ENCODE measurements at regions not wholly inside any gene's neighbourhood (a gene's known extent, or its start where the extent isn't known, plus 50 kb on each side); places are given as distances from the start of the nearest gene placed in this dataset.

DNA sequence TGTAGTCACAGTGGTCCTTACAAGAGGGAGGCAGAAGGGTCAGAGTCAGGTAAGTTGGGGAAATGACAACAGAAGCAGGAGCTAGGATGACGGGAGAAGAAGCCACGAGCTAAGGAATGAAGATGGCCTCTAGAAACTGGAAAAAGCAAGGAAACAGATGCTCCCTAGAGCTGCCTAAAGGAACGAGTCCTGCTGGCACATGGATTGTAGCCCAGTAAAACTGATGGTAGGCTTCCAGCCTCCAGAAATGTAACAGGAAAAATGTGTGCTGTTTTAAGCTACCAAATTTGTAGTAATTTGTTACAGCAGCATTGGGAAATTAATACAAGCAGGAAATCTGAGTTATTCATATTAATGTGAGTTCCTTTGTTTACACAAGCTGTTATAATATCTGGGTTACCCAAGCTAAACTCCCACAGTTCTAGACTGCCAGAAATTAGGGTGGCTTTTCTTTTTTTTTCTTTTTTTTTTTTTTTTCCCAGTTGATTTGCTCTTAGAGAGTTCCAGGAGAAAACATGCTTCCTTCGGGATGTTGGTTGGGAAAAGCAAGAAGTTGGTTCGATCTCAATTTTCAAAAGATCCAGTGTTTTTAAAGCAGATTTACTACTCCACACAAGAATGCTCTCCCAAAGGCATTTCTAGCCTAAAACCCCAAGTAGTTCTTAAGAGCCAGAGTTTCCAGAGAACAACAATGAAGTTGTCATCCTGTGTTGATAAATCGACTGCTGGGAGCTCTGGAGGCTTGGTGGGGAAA lies 400.0 kb upstream of the SLC24A2 start:
- TF ChIP-seq CTCF (conservative IDR thresholded peaks at IDR 0.05) = no peak
- no peak for TF ChIP-seq ZFX (IDR thresholded peaks at IDR 0.05)
- H3K27ac ChIP-seq = no peak overlapping the region

- TF ChIP-seq ZFX (IDR thresholded peaks at IDR 0.05) = no peak
- TF ChIP-seq CTCF (conservative IDR thresholded peaks at IDR 0.05) = no peak
- H3K27ac ChIP-seq = no peak overlapping the region
These were observed 398.5 kb upstream of the SLC24A2 start for GRCh38 chr9:20187318-20187717.

GRCh38 chr9:20186823-20187222 lies 398.0 kb upstream of the SLC24A2 start:
- no peak overlapping the region for H3K27ac ChIP-seq
- TF ChIP-seq CTCF (conservative IDR thresholded peaks at IDR 0.05) (no peak), ZFX (IDR thresholded peaks at IDR 0.05) (no peak)

- TF ChIP-seq CTCF (conservative IDR thresholded peaks at IDR 0.05) = no peak
- no peak for TF ChIP-seq ZFX (IDR thresholded peaks at IDR 0.05)
- no peak overlapping the region for H3K27ac ChIP-seq
These were observed 397.4 kb upstream of the SLC24A2 start for GRCh38 chr9:20186231-20186630.

- H3K27ac ChIP-seq = no peak overlapping the region
- TF ChIP-seq ZFX (IDR thresholded peaks at IDR 0.05) (no peak), CTCF (conservative IDR thresholded peaks at IDR 0.05) (no peak)
These were observed 395.7 kb upstream of the SLC24A2 start for GRCh38 chr9:20184541-20184940.

DNA sequence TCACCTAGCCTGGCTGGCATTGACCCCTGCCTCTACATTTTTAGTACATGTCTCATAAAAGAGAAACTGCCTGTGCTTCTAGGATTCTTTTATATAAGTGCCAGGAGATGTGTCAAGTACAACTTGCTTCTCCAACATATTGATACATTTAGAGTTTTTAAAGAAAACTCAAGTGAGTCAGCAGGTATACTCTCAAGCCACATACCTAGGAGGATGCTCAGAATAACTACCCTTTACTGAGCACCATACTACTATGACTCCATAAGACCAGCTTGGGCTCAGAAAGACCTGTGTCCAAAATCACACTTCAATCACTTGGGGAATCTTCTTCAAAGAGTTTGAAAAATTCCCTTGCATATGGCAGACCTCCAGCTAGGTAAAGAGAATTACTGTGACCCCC lies 389.8 kb upstream of the SLC24A2 start:
- no peak overlapping the region for H3K27ac ChIP-seq
- TF ChIP-seq CTCF (conservative IDR thresholded peaks at IDR 0.05) = no peak
- no peak for TF ChIP-seq ZFX (IDR thresholded peaks at IDR 0.05)

GRCh38 chr9:20178197-20178596 lies 389.4 kb upstream of the SLC24A2 start:
- TF ChIP-seq CTCF (conservative IDR thresholded peaks at IDR 0.05) = no peak
- TF ChIP-seq ZFX (IDR thresholded peaks at IDR 0.05) = no peak
- no peak overlapping the region for H3K27ac ChIP-seq

Measured in C4-2B (cell line).